Activated CD8-positive, alpha-beta T cell treated with anti-CD3 and anti-CD28 coated beads for 36 hours (primary cell): ENCODE measurements at regions not wholly inside any gene's neighbourhood (a gene's known extent, or its start where the extent isn't known, plus 50 kb on each side); places are given as distances from the start of the nearest gene placed in this dataset.
"Not testable (repeated sequence)": the region's sequence is repeated elsewhere in the genome, so short reads cannot be mapped to it uniquely, and the experiment has no call there.

ENCODE experiments used
- ATAC-seq: fragments of 200-7000 bp; cut with Tn5 transposase; one replicate; pipeline ENCODE4 v1.10.0; 2021; ENCODE audit warnings: mild to moderate bottlenecking, moderate library complexity
- CTCF ChIA-PET: fragments of 350-600 bp; sonication (Branson Sonifier 250); formaldehyde crosslinking; loops from one replicate; lab custom pipeline; 2021; ENCODE audit warnings: antibody characterized with exemption; lab: Charles Lee
- POLR2A ChIA-PET: fragments of 350-600 bp; sonication (Branson Sonifier 250); formaldehyde crosslinking; loops from one replicate; lab custom pipeline; 2021; ENCODE audit warnings: antibody characterized with exemption; lab: Charles Lee
- DNase-seq: peaks from one replicate; pipeline ENCODE4 v3.0.0-alpha.2; 2020
- H3K27ac Mint-ChIP-seq: one replicate; pipeline ENCODE4 v1.8.0; 2021; ENCODE audit warnings: mild to moderate bottlenecking, mixed read lengths
- H3K27me3 Mint-ChIP-seq: one replicate; pipeline ENCODE4 v1.8.0; 2021; ENCODE audit warnings: mixed read lengths
- H3K36me3 Mint-ChIP-seq: one replicate; pipeline ENCODE4 v1.8.0; 2021; ENCODE audit warnings: low read depth, mixed read lengths
- H3K4me1 Mint-ChIP-seq: one replicate; pipeline ENCODE4 v1.8.0; 2021; ENCODE audit warnings: low read depth, mixed read lengths
- H3K4me3 Mint-ChIP-seq: one replicate; pipeline ENCODE4 v1.8.0; 2021; ENCODE audit warnings: mild to moderate bottlenecking, moderate library complexity, mixed read lengths
- H3K9me3 Mint-ChIP-seq: one replicate; pipeline ENCODE4 v1.8.0; 2021; ENCODE audit warnings: mixed read lengths
- CTCF ChIP-seq: fragments of 200-600 bp; IDR thresholded peaks from one replicate; pipeline ENCODE4 v1.8.0; 2022; ENCODE audit warnings: antibody characterized with exemption, mild to moderate bottlenecking
- intact Hi-C: fragments of 100-400 bp; cut with micrococcal nuclease; formaldehyde crosslinking; loops from one replicate; pipeline ENCODE4 v1.10.0; 2022

- TF ChIP-seq CTCF, result no peak
- H3K27ac Mint-ChIP-seq, result no peak overlapping the region
- no peaks in the 10 kb centered on the region for H3K4me1 Mint-ChIP-seq
- H3K9me3 Mint-ChIP-seq, result peaks cover 15% of the 10 kb centered on the region
- no peak overlapping the region for H3K4me3 Mint-ChIP-seq
- CTCF ChIA-PET, result no interaction called here
- no peak for DNase-seq
- POLR2A ChIA-PET, result no interaction called here
- no peak for ATAC-seq
- H3K27me3 Mint-ChIP-seq, result no peaks in the 10 kb centered on the region
- intact Hi-C loops, result no loop called here
- H3K36me3 Mint-ChIP-seq, result no peaks in the 10 kb centered on the region
Measured at GRCh38 chr16:59971264-59971663, 1237.1 kb upstream of the GOT2 start.

GRCh38 chr16:59964232-59964924 lies 1230.3 kb upstream of the GOT2 start:
- POLR2A ChIA-PET, result no interaction called here
- DNase-seq, result no peak
- Mint-ChIP-seq H3K9me3 (peaks cover 9% of the 10 kb centered on the region), H3K27me3 (no peaks in the 10 kb centered on the region), H3K4me3 (no peak overlapping the region), H3K4me1 (no peaks in the 10 kb centered on the region), H3K27ac (no peak overlapping the region), H3K36me3 (no peaks in the 10 kb centered on the region)
- intact Hi-C loops, result no loop called here
- TF ChIP-seq CTCF, result no peak
- no peak for ATAC-seq
- CTCF ChIA-PET, result no interaction called here

GRCh38 chr16:59959311-59959710 lies 1225.2 kb upstream of the GOT2 start:
- ChIA-PET POLR2A (no interaction called here), CTCF (no interaction called here)
- intact Hi-C loops, result no loop called here
- Mint-ChIP-seq H3K4me3 (no peak overlapping the region), H3K36me3 (no peaks in the 10 kb centered on the region), H3K27me3 (no peaks in the 10 kb centered on the region), H3K4me1 (no peaks in the 10 kb centered on the region), H3K9me3 (peaks cover 6% of the 10 kb centered on the region), H3K27ac (no peak overlapping the region)
- DNase-seq, result no peak
- ATAC-seq, result no peak
- TF ChIP-seq CTCF, result no peak

GRCh38 chr16:59950431-59950830 lies 1216.3 kb upstream of the GOT2 start:
- peaks cover 7% of the 10 kb centered on the region for H3K9me3 Mint-ChIP-seq
- H3K27me3 Mint-ChIP-seq, result no peaks in the 10 kb centered on the region
- ATAC-seq (no peak), DNase-seq (no peak)
- H3K36me3 Mint-ChIP-seq, result no peaks in the 10 kb centered on the region
- H3K4me3 Mint-ChIP-seq, result no peak overlapping the region
- ChIA-PET POLR2A (no interaction called here), CTCF (no interaction called here)
- intact Hi-C loops, result no loop called here
- no peak overlapping the region for H3K27ac Mint-ChIP-seq
- no peak for TF ChIP-seq CTCF
- H3K4me1 Mint-ChIP-seq, result no peaks in the 10 kb centered on the region

- H3K27me3 Mint-ChIP-seq, CTCF ChIA-PET, H3K9me3 Mint-ChIP-seq, H3K4me3 Mint-ChIP-seq, POLR2A ChIA-PET, DNase-seq, intact Hi-C loops, ATAC-seq, H3K27ac Mint-ChIP-seq, H3K36me3 Mint-ChIP-seq, H3K4me1 Mint-ChIP-seq: not testable (repeated sequence)
Measured at GRCh38 chr16:59944041-59944440, 1209.9 kb upstream of the GOT2 start.

- Mint-ChIP-seq H3K27ac (no peak overlapping the region), H3K27me3 (no peaks in the 10 kb centered on the region), H3K9me3 (peaks cover 5% of the 10 kb centered on the region), H3K36me3 (no peaks in the 10 kb centered on the region), H3K4me3 (no peak overlapping the region), H3K4me1 (no peaks in the 10 kb centered on the region)
- ChIA-PET POLR2A (no interaction called here), CTCF (no interaction called here)
- DNase-seq, result no peak
- ATAC-seq, result no peak
- no peak for TF ChIP-seq CTCF
- intact Hi-C loops, result no loop called here
Measured at GRCh38 chr16:59941594-59941993, 1207.5 kb upstream of the GOT2 start.
